ENCODE measurements at regions not wholly inside any gene's neighbourhood (a gene's known extent, or its start where the extent isn't known, plus 50 kb on each side); places are given as distances from the start of the nearest gene placed in this dataset.

DNA sequence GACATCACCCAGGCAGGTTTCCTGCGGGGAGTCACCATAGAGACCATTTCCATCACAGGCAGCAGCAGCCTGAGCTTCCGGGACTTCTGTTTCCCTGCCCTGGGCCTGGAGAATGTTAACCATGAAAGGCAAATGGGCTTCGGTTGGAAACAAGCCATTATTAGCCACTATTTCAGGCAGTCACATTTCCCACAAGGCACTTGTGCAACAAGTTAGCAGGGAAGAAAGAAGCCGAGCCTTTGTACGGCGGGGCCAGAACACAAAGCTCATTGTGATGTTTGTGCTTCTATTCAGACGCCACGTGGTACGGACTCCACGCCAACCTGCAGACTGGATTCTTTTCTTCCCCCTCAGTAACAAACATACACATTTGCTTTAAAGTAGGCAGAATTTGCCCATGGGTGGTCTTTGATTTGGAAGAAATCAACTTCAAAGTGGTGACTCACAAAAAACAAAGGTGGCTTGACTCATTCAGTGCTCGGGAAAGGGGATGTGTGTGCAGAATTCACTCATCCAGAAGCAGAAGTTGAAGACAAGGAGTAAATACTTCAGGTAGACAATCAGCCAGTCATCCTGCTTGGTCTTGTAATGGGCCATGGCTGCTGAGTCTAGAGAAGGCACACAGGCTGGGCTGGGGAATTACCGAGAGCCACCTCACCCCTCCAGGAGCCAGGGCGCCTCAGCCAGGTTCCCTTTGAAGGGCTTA lies 154.2 kb upstream of the PRMT8 start:
- H3K4me3 ChIP-seq (ENCODE audit: low read length) = no peak overlapping the region
- no peak for TF ChIP-seq ZNF274 (IDR thresholded peaks at IDR 0.05; ENCODE audit: low read depth, low read length)

DNA sequence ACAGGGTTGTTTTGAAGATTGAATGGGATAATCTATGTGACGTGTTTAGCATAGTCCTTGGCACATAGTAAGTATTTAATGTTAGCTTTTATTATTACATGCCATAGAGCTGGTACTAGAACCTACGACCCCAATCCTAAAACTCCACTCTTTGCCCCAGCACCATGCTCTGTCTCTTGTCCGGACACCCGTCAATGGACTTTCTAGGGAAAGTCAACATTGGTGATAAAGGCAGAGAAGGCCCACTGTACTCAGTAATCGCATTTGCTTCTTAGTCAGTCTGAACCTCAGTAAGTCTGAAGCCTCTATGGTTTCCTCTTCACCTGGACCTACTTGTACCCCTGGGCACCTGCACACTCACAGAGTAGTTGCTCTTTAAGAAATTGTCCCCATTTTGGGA lies 153.1 kb upstream of the PRMT8 start:
- no peak overlapping the region for H3K4me3 ChIP-seq (ENCODE audit: low read length)

DNA sequence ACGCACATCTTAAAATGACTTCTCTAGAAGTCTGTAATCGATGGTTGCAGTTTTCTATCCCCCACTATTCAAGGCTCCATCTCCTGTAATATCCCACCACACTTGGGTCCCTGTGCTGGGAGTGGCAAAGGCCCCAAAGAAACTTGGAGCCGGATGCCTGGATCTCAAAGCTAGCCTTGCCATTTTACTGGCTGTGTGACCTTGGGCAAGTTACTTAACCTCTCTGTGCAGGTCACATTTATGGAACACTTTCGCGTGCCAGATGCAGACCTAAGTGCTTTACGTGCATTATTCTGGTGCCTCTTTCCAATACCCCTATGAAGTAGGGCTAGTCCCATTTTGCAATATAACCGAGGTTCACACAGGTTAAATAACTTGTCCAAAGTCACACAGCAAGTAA lies 151.8 kb upstream of the PRMT8 start:
- TF ChIP-seq ZNF274 (IDR thresholded peaks at IDR 0.05; ENCODE audit: low read depth, low read length) = no peak

More for the DNA sequence above, 153.1 kb upstream of the PRMT8 start:
- no peak for TF ChIP-seq ZNF274 (IDR thresholded peaks at IDR 0.05; ENCODE audit: low read depth, low read length)

DNA sequence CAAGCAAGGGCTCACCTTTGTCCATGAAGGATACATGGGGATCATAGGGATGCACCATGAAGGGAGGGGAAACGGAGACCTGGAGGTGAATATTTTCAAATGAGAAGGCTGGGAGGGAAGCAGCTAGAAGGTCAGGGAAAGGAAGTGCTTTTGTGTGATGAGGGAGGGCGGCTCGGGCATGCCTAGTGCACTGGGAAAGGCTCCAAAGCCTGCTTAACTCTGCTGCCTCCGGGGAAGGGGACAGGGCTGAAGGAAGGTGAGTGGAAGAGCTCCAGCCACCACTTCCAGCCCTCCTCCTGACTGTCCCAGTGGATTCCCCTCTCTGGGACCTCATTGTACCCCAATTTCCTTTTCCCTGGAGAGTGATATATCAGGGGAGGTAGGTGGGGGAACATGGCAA lies 149.4 kb upstream of the PRMT8 start:
- no peak overlapping the region for H3K4me3 ChIP-seq (ENCODE audit: low read length)
- no peak for TF ChIP-seq ZNF274 (IDR thresholded peaks at IDR 0.05; ENCODE audit: low read depth, low read length)

More for the DNA sequence above, 151.8 kb upstream of the PRMT8 start:
- no peak overlapping the region for H3K4me3 ChIP-seq (ENCODE audit: low read length)

DNA sequence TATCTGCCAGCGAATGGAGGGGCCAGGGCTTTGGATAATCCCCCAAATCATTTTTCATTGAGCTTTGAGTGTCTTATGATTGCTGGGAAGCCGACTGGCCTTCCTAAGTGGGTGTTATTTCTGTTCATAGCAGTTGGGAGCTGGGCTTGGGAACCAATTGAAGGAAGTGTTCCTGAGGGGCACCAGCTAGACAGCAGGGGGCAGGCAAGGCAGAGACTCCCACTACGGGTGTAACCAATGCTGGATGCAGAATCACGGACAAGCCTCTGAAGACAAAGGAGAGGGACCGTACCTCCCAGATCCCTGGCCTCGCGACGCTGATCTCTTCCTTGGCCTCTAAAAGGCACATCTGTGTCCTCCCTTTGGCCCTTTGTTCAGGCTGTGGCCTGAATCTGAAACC lies 149.0 kb upstream of the PRMT8 start:
- no peak for TF ChIP-seq ZNF274 (IDR thresholded peaks at IDR 0.05; ENCODE audit: low read depth, low read length)
- H3K4me3 ChIP-seq (ENCODE audit: low read length) = no peak overlapping the region

DNA sequence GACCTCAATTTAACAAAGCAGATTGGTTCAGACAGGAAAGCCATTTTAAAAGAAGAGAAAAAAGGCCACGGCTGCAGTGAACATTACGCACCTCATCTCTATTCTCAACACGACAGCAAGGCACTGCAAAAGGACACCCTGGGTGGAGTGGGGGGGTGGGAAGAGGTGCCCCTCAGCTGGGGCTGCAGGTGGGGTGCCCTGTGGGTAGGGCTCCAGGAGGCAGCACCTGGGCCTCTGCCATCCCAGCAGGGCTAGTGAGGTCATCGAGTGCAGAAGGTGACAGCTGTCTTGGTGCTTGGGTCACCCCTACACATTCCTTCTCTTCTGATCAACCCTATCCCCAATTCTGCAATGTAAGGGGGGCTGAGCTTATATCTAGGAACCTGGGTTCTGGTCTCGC lies 142.9 kb upstream of the PRMT8 start:
- no peak overlapping the region for H3K4me3 ChIP-seq (ENCODE audit: low read length)
- TF ChIP-seq ZNF274 (IDR thresholded peaks at IDR 0.05; ENCODE audit: low read depth, low read length) = no peak

DNA sequence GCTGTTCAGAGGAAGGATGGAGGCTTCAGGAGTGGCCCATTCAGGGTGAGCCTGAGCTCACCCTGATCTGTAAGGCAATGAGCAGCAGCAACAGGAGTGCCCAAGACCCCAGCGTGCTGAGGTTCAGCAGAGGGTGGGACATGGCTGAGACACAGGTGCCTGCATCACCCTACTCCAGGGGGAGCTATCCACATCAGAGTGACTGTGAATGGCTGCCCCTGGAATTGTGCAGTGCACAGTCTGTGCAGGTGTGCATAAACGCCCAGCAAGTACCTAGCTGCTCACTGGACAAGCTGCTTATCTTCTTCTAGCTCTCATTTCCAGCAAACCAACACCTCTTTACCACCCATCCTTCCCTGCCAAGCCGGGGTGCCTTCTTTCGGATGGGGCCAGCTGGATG lies 140.6 kb upstream of the PRMT8 start:
- no peak for TF ChIP-seq ZNF274 (IDR thresholded peaks at IDR 0.05; ENCODE audit: low read depth, low read length)
- H3K4me3 ChIP-seq (ENCODE audit: low read length) = no peak overlapping the region

DNA sequence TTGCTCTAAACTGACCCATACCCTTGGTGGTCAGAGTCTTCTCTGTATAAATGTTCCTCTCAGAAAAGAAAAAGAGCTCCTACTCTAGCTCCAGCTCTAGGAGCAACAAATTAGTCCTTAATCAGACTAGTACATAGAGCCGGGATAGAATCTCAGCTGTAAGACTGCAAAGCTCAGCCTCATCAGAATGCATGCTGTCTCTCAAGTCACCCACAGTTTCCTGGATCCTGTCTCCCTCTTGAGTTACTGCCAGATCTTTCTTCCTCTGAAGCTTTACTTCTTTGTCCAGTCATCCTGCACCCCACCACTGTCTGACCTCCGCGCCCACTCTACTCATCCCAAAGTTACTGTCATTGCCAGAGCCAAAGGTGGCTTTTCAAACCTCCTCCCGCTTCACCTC lies 139.3 kb upstream of the PRMT8 start:
- TF ChIP-seq ZNF274 (IDR thresholded peaks at IDR 0.05; ENCODE audit: low read depth, low read length) = no peak
- H3K4me3 ChIP-seq (ENCODE audit: low read length) = no peak overlapping the region

DNA sequence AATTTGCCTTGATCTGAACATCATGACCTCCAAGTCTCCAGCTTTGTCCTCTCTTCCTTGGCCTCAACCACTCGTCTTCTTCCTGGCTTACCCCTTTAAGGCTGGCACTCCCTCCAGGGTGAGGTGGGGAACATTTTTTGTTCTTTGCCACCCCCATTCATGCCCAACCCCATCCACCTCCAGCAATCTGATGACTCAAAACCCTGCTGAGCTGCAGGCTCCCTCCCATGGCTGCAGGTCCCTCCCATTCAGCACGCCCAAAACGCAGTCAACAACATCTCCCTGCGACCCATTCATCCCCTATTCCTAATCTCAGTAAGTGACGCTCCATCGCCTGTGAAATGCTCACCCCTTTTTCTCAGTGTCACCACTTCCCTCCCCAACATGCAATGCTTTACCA lies 138.8 kb upstream of the PRMT8 start:
- no peak for TF ChIP-seq ZNF274 (IDR thresholded peaks at IDR 0.05; ENCODE audit: low read depth, low read length)
- no peak overlapping the region for H3K4me3 ChIP-seq (ENCODE audit: low read length)

DNA sequence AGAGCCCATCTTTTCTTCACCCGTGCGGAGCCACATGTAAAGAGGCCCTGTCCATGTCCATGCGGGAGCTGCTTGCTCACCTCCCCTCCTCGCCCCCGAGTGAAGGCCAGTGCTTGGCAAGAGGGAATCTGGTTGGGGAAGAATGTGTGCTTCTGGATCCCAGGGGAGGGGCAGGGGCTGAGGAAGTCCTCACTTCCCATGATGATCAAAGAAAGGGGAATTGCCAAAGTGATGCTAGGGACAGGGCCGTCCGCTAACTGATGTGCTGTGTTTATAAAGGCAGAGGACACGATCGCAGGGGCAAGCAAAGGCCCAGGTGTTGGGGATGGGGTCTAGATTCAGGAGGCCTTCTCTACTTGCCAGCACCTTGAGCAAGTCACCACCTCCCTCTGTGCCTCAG lies 137.4 kb upstream of the PRMT8 start:
- no peak overlapping the region for H3K4me3 ChIP-seq (ENCODE audit: low read length)
- no peak for TF ChIP-seq ZNF274 (IDR thresholded peaks at IDR 0.05; ENCODE audit: low read depth, low read length)

DNA sequence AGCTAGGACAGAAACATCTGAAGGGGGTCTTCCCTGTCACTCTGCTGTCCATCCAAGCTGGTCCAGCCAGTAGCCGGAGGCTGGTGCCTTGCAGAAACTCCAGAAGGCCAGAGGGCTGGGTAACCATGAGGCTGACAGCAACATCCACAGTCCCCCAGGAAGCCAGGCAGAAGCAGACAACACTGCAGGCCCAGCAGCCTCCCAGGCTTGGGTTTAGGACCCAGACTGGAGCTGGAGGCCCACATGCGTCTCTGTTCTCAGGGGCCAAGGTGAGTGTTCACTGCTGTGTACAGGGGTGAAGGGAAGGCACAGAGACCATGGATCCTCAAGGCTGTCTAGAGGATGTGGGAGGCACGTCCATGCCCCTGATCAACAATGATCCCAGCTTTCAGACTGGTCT lies 136.4 kb upstream of the PRMT8 start:
- no peak overlapping the region for H3K4me3 ChIP-seq (ENCODE audit: low read length)
- no peak for TF ChIP-seq ZNF274 (IDR thresholded peaks at IDR 0.05; ENCODE audit: low read depth, low read length)

DNA sequence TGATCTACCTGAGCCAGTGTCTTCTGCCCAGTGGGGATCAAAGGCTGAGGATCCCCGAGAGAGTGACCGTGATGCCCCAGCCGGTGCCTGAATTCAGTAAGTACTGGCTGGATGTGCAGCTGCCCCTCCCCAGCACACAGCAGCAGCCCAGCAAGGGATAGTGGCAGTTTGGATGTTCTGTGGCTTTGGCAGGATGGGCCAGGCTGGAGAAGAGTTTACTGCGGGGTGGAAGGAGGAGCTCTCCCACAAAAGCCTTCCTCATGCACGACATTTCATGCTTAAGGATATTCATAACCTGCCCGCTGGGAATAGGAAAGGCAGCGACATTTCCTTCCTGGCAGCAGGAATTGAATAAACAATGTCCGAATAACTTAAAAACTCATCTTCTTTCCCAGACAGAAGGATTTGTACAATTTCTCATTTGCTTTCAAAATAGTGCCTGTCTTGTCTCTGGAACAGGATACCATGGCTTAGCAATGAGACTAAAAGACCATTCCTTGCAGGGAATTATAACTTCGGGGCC lies 135.6 kb upstream of the PRMT8 start:
- TF ChIP-seq ZNF274 (IDR thresholded peaks at IDR 0.05; ENCODE audit: low read depth, low read length) = no peak
- H3K4me3 ChIP-seq (ENCODE audit: low read length) = no peak overlapping the region

DNA sequence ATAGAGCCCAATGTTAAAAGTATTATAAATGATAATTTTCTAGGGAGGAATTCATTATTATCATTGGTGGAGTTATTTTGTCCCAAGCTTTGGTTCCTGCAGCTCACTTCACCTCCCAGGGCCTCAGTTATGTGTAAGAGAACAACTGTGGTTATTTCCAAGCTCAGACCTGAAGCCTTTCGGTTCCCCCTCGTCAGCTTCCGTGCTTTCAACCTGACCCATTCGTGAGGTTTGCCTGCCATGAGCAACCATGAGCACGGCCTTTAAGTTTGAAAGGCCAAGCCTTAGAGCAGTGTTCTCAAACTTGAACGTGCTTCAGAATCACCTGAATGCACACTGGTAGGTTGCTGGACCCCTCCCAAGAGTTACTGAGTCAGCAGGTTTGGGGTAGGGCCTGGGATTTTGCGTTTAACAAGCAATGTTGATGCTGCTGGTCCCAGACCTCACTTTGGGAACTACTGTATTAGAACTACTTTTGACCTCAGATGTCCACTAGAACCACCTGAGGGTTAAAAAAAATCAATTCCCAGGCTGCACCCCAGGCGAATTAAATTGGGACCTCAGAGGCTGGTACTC lies 133.0 kb upstream of the PRMT8 start:
- TF ChIP-seq ZNF274 (IDR thresholded peaks at IDR 0.05; ENCODE audit: low read depth, low read length) = no peak
- H3K4me3 ChIP-seq (ENCODE audit: low read length) = no peak overlapping the region

DNA sequence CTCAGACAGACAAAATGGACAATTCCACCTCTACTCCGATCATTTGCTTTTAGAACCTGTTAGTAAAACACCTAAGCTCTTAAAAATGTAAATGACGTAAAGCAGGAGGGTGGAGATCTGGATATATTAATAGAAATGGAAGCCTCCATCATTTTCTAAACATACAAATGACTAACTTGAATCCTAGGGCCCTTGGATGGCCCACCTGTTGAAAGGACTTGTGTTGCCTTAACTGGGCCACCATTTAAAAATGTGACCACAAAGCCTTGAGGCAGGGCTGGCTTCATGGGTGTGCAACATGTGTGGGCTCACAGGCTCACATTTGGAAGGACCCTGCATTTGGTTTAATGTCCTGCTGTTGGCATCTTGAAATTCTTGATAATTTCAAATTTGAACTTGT lies 131.5 kb upstream of the PRMT8 start:
- H3K4me3 ChIP-seq (ENCODE audit: low read length) = no peak overlapping the region
- no peak for TF ChIP-seq ZNF274 (IDR thresholded peaks at IDR 0.05; ENCODE audit: low read depth, low read length)

DNA sequence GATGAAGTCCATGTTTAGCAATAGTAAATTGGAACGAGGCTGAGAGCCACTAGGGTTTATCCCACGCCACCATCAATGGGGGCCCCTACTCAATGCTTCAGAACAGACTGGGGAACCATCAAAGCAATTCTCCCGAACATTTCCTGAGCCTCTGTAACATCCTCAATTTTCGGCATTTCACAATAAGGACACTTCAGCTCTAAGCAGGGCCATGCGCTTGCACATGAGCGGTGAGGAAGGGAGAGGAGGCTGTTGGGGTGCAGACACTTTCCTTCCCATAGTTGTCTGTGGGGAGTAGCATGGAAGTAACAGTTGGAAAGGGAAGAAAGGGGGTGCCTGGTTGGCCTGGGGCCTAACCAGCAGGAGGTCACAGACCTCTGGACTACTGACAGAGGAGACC lies 129.9 kb upstream of the PRMT8 start:
- TF ChIP-seq ZNF274 (IDR thresholded peaks at IDR 0.05; ENCODE audit: low read depth, low read length) = no peak
- H3K4me3 ChIP-seq (ENCODE audit: low read length) = no peak overlapping the region

DNA sequence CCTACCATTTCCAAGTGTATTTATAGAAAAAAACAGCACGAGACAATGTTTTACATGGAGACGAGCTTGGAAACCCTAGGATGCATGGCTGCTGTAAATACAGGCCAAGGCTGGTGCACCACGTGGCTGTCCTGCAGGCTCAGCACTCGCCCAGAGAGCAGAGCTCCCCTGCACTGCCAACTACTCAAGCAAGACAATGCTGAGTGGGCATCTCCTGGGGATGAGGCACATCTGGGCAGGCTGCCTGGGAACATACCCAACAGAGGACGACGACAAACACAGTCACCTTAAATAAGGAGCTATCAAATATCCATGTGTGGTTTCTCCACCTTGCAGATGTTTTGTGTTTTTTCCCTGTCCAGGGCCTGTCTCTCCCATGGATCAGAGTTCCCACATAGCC lies 128.3 kb upstream of the PRMT8 start:
- H3K4me3 ChIP-seq (ENCODE audit: low read length) = no peak overlapping the region
- no peak for TF ChIP-seq ZNF274 (IDR thresholded peaks at IDR 0.05; ENCODE audit: low read depth, low read length)
